Adrenal gland (tissue), 9 donors: ENCODE measurements at regions not wholly inside any gene's neighbourhood (a gene's known extent, or its start where the extent isn't known, plus 50 kb on each side); places are given as distances from the start of the nearest gene placed in this dataset.

Experiments
- DNase-seq, 7 donors: peaks; one replicate each; pipeline ENCODE4 v3.0.0-alpha.2; 2019 to 2020
- H3K27ac ChIP-seq, 5 donors: fragments of 200-600 bp; sonication (generic) in 4 of 5; 1 replicate in 3 of 5; 2 replicates in 2 of 5; pipeline versions ENCODE4 v1.5.1 to v1.8.0; 2016 to 2020; ENCODE audit warnings: mild to moderate bottlenecking in 1 of 5
- H3K27me3 ChIP-seq: fragments of 200-600 bp; 2 replicates; pipeline ENCODE4 v1.8.0; 2021
- H3K36me3 ChIP-seq, 2 donors: fragments of 200-600 bp; replicated peaks in 1 of 2; 1 replicate in 1 of 2; 2 replicates in 1 of 2; pipeline versions ENCODE4 v1.5.1 to v1.8.0; 2018 to 2022
- H3K4me1 ChIP-seq, 2 donors: fragments of 200-600 bp; replicated peaks in 1 of 2; 1 replicate in 1 of 2; 2 replicates in 1 of 2; pipeline versions ENCODE4 v1.5.1 to v1.8.0; 2018 to 2021
- H3K4me3 ChIP-seq, 4 donors: fragments of 200-600 bp; sonication (generic) in 3 of 4; one replicate each; pipeline ENCODE4 v1.5.1; 2016 to 2018
- H3K9me3 ChIP-seq, 3 donors: fragments of 200-600 bp; sonication (generic) in 1 of 3; replicated peaks in 1 of 3; 1 replicate in 2 of 3; 2 replicates in 1 of 3; pipeline versions ENCODE4 v1.5.1 to v1.8.0; 2016 to 2021
- POLR2A ChIP-seq, 2 donors: fragments of 450-650 bp; IDR thresholded peaks; one replicate each; pipeline ENCODE4 v1.6.1; 2017; ENCODE audit warnings: antibody characterized with exemption in 2 of 2, mild to moderate bottlenecking in 2 of 2, moderate library complexity in 1 of 2
- WGBS, 4 donors: extraction: QIAGEN DNeasy Blood & Tissue Kit in 2 of 4; methylation state at CpG; one replicate each; pipeline versions ENCODE4 v1.1.5 to v1.1.7; 2013 to 2017; 5-methylcytosine and 5-hydroxymethylcytosine counted together
- intact Hi-C, 2 donors: fragments of 100-400 bp; cut with DNase I; formaldehyde crosslinking; loops; one replicate each; pipeline versions ENCODE4 v1.14.1 to v1.15.0; 2022 to 2023
- TF ChIP-seq, protein P1 (sequence below), 6 experiments: fragments of 450-650 bp in 4 of 6; fragments of 200-600 bp in 2 of 6; sonication (generic) in 1 of 6; IDR thresholded peaks; 1 replicate in 5 of 6; 2 replicates in 1 of 6; pipeline versions ENCODE4 v1.5.1 to v1.8.0; 2016 to 2021; ENCODE audit warnings: antibody characterized with exemption in 6 of 6, mild to moderate bottlenecking in 2 of 6, moderate library complexity in 1 of 6
- donor health status: healthy with polysubstance abuse.
- donor health status: Bipolar disorder and iron deficiency.
- donor health status: DM: yes; HTN: yes; CAD: no.
- donor health status: DM: no; HTN: no; CAD: no.
- donor health status: DM: no; HTN: no; CAD: no.

DNA sequence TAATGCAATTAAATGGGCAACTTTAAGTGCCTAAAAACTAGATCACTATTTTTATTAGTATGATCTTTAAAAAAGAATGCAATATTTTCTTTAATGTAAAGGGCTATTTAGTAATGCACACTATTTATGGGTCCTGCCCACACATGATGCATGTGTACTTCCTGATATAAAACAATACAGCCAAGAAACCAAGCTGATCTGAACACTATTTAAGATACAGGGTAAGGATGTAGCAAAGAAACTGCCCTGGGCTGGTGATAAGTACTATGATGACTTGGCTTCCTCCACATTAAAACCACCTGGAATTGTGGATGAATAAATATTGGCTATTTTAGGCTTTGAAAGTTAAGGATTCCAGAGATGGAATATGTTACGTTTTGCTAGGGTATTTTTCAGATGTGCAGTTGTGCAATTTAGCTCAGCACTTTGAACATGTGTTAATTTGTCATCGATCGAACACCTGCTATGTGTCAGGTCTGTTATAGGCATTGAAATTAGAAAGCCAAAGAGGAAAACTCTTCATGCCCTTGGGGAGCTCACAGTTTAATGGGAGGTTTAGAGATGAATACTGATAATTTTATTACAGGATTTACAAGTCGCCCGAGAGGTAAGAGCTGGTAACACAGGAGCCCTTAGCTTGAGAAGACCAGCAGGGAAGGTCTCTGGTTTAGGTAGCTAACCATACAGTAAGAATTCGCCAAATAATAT is 276.7 kb downstream of the PLK2 start:
- WGBS, 4 donors: 79 to 91% (median 84%) methylated on average over 6 of the region's 6 CpGs

DNA sequence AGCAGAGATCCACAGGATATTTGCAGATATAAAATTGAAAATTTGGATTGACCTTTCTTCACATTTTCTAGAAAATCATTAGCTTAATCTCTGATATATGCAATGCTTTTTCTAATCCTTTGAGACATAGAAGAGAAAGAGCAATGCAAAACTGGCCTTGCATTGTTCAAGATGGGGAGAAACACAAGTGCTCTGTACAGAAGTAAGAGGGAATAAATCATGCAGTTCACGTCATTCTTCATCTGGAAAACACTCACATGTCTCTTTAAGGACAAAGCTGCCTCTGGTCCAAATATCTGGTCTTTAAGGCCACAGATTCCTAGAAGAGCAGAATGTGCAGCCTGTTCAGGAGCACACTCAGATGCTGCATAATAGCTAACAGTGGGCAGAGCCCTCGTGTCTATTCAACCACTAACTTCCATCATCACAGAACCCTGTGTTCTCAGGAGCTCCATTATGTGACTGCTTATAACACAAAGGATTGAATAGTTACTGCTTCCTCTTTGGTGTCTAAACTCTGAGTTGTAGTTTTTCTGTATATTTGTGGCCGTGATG is 277.5 kb downstream of the PLK2 start:
- H3K4me1 ChIP-seq: no peaks in the 10 kb centered on the region
- no peak for DNase-seq
- no peaks in the 10 kb centered on the region for H3K9me3 ChIP-seq
- H3K27me3 ChIP-seq: no peaks in the 10 kb centered on the region
- no peak overlapping the region for H3K4me3 ChIP-seq
- TF ChIP-seq, protein P1, sequence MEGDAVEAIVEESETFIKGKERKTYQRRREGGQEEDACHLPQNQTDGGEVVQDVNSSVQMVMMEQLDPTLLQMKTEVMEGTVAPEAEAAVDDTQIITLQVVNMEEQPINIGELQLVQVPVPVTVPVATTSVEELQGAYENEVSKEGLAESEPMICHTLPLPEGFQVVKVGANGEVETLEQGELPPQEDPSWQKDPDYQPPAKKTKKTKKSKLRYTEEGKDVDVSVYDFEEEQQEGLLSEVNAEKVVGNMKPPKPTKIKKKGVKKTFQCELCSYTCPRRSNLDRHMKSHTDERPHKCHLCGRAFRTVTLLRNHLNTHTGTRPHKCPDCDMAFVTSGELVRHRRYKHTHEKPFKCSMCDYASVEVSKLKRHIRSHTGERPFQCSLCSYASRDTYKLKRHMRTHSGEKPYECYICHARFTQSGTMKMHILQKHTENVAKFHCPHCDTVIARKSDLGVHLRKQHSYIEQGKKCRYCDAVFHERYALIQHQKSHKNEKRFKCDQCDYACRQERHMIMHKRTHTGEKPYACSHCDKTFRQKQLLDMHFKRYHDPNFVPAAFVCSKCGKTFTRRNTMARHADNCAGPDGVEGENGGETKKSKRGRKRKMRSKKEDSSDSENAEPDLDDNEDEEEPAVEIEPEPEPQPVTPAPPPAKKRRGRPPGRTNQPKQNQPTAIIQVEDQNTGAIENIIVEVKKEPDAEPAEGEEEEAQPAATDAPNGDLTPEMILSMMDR (IDR thresholded peaks at IDR 0.05): no peak
- no peak for TF ChIP-seq POLR2A (IDR thresholded peaks at IDR 0.05)
- WGBS, 4 donors: 61 to 69% (median 67%) methylated on average over 3 of the region's 3 CpGs
- intact Hi-C loops: no loop called here
- H3K27ac ChIP-seq: no peak overlapping the region
- no peaks in the 10 kb centered on the region for H3K36me3 ChIP-seq

More for the DNA sequence above, 276.7 kb downstream of the PLK2 start:
- Histone ChIP-seq H3K4me3 (no peak overlapping the region), H3K9me3 (no peaks in the 10 kb centered on the region), H3K27me3 (no peaks in the 10 kb centered on the region), H3K36me3 (no peaks in the 10 kb centered on the region), H3K4me1 (no peaks in the 10 kb centered on the region), H3K27ac (no peak overlapping the region)
- TF ChIP-seq, protein P1 (IDR thresholded peaks at IDR 0.05): no peak
- TF ChIP-seq POLR2A (IDR thresholded peaks at IDR 0.05): no peak
- no peak for DNase-seq
- intact Hi-C loops: no loop called here

DNA sequence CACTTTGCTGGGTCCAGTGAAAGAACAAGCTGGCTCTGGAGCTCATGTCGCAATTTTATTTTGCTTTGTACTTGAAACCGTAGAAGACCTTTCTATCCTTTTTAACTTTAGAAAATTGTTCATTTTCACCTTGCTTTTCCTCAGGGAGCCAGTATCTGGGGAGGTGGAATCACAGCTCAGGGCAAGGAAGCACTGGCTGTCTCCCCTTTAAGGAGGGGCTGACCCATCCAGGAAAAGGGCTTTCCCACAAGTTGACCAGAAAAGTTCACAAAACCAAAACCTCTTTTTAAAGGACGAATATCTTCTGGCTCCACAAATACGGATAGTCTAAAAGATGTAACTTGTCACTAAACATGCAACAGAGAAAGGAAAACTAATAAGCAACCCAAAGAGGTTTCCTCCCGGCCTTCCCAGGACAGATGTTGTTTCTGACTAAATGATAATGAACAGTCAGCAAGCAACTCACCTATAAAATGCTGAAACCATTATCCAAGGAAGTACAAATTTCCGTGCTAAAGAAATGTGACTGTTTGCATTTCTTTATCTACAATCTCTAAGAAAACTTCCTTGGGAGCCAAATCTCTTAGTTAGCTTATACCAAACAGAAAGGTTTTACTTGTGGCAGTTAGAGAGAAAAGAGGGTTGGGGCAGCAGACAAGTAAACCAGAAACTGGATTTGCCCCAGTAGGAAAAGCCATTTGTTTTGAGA is 278.2 kb downstream of the PLK2 start:
- WGBS, 4 donors: 67 to 74% (median 71%) methylated on average over 6 of the region's 6 CpGs
- no peaks in the 10 kb centered on the region for H3K27me3 ChIP-seq
- H3K36me3 ChIP-seq: no peaks in the 10 kb centered on the region
- no peak overlapping the region for H3K27ac ChIP-seq
- intact Hi-C loops: no loop called here
- H3K4me1 ChIP-seq: no peaks in the 10 kb centered on the region
- H3K4me3 ChIP-seq: no peak overlapping the region
- H3K9me3 ChIP-seq: no peaks in the 10 kb centered on the region
- no peak for TF ChIP-seq POLR2A (IDR thresholded peaks at IDR 0.05)
- TF ChIP-seq, protein P1 (IDR thresholded peaks at IDR 0.05): no peak
- DNase-seq: no peak

DNA sequence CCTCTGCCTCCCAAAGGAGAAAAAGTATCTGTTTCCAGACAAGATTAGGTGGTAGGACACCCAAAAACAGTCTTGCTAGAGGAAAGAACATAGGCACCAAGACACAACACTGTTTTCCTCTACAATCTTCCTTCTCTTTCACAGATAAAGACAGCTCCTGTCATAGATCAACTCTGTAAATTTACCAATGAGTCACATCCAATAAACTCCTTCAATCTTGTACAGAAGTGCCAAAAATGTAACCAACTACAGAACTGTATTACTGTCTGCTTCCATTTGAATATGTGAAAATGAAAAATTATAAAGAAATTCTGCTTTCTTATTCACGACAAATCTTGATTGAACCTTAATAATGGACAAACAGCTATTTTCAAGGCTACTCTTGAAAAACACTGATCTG is 286.9 kb downstream of the PLK2 start:
- Histone ChIP-seq H3K4me1 (no peaks in the 10 kb centered on the region), H3K4me3 (no peak overlapping the region), H3K27me3 (no peaks in the 10 kb centered on the region), H3K27ac (no peak overlapping the region), H3K36me3 (no peaks in the 10 kb centered on the region), H3K9me3 (no peaks in the 10 kb centered on the region)
- 79 to 95% (median 84%) methylated on average over 1 of the region's 1 CpG for WGBS, 4 donors
- no peak for TF ChIP-seq POLR2A (IDR thresholded peaks at IDR 0.05)
- TF ChIP-seq, protein P1 (IDR thresholded peaks at IDR 0.05): no peak
- intact Hi-C loops: no loop called here
- no peak for DNase-seq
